ENCODE measurements at regions not wholly inside any gene's neighbourhood (a gene's known extent, or its start where the extent isn't known, plus 50 kb on each side); places are given as distances from the start of the nearest gene placed in this dataset.

DNA sequence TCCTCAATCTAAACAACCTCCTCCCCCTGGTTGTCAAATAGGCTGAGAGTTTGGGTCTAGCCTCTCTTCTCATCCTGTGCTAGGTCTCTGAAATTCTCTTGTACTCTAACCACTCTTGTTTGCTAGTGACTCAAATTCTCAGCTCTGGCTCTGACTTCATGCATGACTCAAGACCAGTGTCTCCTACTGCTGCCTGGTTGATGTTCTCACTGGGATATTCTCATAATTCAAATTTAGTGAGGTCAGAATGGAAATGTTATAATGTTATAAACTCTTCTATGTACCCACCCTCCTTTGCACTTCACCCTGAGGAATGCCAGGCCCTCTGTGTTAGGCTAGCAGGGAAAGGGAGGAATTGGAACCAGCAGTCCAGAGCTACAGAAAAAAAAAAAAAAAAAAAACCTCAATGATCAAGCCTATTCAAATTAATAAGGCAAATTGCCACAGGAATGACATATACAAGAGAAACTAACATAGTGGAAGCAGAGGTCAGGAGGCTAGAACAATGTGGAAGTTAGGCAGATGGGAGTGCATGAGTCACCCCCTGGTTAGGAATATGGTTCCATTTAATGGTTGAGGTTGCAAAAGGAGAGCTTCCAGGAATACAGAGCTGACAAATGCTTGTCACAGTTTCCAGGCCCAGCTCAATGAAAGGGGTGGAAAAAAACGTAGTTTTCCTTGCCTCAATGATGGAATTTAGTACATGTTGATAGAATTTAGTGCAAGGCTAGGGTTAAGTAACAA, 459.5 kb downstream of the RMST start:
- TF ChIP-seq POLR2AphosphoS5 (IDR thresholded peaks at IDR 0.05; ENCODE audit: low read depth), result no peak
- TF ChIP-seq GABPA (IDR thresholded peaks at IDR 0.05; ENCODE audit: low read depth), result no peak
- TF ChIP-seq SPI1 (IDR thresholded peaks at IDR 0.05; ENCODE audit: borderline replicate concordance, low read depth), result no peak
- TF ChIP-seq, protein P1, sequence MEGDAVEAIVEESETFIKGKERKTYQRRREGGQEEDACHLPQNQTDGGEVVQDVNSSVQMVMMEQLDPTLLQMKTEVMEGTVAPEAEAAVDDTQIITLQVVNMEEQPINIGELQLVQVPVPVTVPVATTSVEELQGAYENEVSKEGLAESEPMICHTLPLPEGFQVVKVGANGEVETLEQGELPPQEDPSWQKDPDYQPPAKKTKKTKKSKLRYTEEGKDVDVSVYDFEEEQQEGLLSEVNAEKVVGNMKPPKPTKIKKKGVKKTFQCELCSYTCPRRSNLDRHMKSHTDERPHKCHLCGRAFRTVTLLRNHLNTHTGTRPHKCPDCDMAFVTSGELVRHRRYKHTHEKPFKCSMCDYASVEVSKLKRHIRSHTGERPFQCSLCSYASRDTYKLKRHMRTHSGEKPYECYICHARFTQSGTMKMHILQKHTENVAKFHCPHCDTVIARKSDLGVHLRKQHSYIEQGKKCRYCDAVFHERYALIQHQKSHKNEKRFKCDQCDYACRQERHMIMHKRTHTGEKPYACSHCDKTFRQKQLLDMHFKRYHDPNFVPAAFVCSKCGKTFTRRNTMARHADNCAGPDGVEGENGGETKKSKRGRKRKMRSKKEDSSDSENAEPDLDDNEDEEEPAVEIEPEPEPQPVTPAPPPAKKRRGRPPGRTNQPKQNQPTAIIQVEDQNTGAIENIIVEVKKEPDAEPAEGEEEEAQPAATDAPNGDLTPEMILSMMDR (IDR thresholded peaks at IDR 0.05; ENCODE audit: insufficient read depth, low read length), result no peak
- TF ChIP-seq, protein P2, sequence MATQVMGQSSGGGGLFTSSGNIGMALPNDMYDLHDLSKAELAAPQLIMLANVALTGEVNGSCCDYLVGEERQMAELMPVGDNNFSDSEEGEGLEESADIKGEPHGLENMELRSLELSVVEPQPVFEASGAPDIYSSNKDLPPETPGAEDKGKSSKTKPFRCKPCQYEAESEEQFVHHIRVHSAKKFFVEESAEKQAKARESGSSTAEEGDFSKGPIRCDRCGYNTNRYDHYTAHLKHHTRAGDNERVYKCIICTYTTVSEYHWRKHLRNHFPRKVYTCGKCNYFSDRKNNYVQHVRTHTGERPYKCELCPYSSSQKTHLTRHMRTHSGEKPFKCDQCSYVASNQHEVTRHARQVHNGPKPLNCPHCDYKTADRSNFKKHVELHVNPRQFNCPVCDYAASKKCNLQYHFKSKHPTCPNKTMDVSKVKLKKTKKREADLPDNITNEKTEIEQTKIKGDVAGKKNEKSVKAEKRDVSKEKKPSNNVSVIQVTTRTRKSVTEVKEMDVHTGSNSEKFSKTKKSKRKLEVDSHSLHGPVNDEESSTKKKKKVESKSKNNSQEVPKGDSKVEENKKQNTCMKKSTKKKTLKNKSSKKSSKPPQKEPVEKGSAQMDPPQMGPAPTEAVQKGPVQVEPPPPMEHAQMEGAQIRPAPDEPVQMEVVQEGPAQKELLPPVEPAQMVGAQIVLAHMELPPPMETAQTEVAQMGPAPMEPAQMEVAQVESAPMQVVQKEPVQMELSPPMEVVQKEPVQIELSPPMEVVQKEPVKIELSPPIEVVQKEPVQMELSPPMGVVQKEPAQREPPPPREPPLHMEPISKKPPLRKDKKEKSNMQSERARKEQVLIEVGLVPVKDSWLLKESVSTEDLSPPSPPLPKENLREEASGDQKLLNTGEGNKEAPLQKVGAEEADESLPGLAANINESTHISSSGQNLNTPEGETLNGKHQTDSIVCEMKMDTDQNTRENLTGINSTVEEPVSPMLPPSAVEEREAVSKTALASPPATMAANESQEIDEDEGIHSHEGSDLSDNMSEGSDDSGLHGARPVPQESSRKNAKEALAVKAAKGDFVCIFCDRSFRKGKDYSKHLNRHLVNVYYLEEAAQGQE (IDR thresholded peaks at IDR 0.05; ENCODE audit: insufficient replicate concordance, low read depth), result no peak
- no peak overlapping the region for H3K27ac ChIP-seq (replicated peaks)

DNA sequence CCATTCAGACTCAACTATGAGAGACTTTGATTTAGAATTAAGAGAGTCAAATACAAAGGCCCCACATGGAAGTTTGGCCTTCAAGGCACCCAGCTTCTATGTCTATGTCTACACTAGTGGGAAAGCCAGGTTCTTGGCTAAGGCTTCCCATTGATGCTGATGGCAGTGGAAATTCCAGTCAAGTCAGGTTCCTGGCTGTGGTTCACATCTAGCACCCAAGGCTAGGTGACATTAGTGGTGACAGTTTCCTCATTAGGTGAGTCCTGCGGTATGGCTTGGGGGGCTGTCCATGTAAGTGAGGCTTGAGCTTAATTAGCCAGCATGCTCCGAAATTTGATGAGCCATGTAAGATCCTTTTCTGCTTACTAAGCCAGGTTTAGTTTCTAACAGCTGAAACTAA, 460.9 kb downstream of the RMST start:
- TF ChIP-seq, protein P2 (IDR thresholded peaks at IDR 0.05; ENCODE audit: insufficient replicate concordance, low read depth), result no peak
- TF ChIP-seq GABPA (IDR thresholded peaks at IDR 0.05; ENCODE audit: low read depth), result no peak
- no peak overlapping the region for H3K27ac ChIP-seq (replicated peaks)
- H3K27me3 ChIP-seq (ENCODE audit: insufficient read depth, poor library complexity, severe bottlenecking), result no peaks in the 10 kb centered on the region

More for the DNA sequence above, 459.5 kb downstream of the RMST start:
- no peak overlapping the region for H3K4me3 ChIP-seq (replicated peaks; ENCODE audit: insufficient read depth, low read length)
- H3K27me3 ChIP-seq (ENCODE audit: insufficient read depth, poor library complexity, severe bottlenecking), result no peaks in the 10 kb centered on the region
- no peak for DNase-seq (ENCODE audit: low read depth in 1 of 2, low spot score in 1 of 2)

DNA sequence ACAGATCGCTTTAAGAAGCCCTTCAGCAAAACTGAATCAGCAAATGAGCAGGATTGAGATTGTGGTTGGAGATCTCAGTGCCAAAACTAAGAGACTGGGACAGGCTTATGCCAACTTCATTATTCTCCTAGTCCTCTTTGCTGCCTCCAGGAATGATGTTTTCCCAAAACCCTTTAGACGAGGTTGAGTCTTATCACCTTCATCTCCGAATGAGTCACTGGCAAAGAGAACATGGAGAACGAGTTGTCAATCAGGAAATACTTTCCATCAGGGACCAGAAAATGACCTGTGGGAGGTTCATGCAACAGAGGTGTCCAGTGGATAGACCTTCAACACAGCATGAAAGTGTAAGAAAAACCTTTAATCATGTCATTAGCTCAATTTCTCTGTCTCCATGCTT, 461.5 kb downstream of the RMST start:
- no peak overlapping the region for H3K27ac ChIP-seq (replicated peaks)
- TF ChIP-seq POLR2AphosphoS5 (IDR thresholded peaks at IDR 0.05; ENCODE audit: low read depth) (no peak), SPI1 (IDR thresholded peaks at IDR 0.05; ENCODE audit: borderline replicate concordance, low read depth) (no peak), GABPA (IDR thresholded peaks at IDR 0.05; ENCODE audit: low read depth) (no peak)
- TF ChIP-seq, protein P2 (IDR thresholded peaks at IDR 0.05; ENCODE audit: insufficient replicate concordance, low read depth), result no peak
- TF ChIP-seq, protein P1 (IDR thresholded peaks at IDR 0.05; ENCODE audit: insufficient read depth, low read length), result no peak
- H3K27me3 ChIP-seq (ENCODE audit: insufficient read depth, poor library complexity, severe bottlenecking), result no peaks in the 10 kb centered on the region
- no peak for DNase-seq (ENCODE audit: low read depth in 1 of 2, low spot score in 1 of 2)
- H3K4me3 ChIP-seq (replicated peaks; ENCODE audit: insufficient read depth, low read length), result no peak overlapping the region

More for the DNA sequence above, 460.9 kb downstream of the RMST start:
- DNase-seq (ENCODE audit: low read depth in 1 of 2, low spot score in 1 of 2), result no peak
- H3K4me3 ChIP-seq (replicated peaks; ENCODE audit: insufficient read depth, low read length), result no peak overlapping the region

Measured in HL-60 (cell line).